M059J (cell line): ENCODE measurements at regions not wholly inside any gene's neighbourhood (a gene's known extent, or its start where the extent isn't known, plus 50 kb on each side); places are given as distances from the start of the nearest gene placed in this dataset.
A peak's percentile ranks its signal among the peaks of the same experiment; 100 is the strongest.

Experiments used
- DNase-seq: peaks from one replicate; pipeline ENCODE4 v3.0.0-alpha.2; 2012; ENCODE audit warnings: low read depth

DNA sequence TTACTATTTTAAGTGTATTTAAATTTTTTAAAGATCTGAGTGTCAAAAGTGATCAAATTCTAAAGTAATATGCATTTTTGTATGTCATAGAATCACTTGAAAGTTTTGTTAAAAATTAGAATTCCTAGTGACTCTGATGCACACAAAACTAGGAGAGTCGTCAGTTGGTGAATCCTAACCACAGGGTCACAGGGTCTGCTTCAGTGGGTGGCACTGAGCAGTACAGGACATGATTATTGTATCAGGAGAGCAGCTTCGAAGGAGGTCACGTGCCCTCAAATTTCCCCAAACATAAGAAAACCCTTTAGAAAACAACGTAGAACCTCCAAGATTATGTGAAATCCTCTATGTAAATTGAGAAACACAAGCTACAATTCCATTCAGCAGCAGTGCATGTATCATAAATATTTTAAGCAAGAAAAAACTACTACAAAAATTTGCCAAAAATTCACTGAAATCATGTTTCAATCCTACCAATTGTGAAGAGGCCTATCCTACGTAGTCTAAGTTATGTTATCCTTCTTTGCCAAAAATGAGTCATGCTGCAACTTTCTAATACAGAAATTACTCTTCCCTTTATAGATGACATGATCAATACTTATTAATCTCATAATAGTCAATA, 323.6 kb downstream of the AASDHPPT start:
- no peak for DNase-seq

DNA sequence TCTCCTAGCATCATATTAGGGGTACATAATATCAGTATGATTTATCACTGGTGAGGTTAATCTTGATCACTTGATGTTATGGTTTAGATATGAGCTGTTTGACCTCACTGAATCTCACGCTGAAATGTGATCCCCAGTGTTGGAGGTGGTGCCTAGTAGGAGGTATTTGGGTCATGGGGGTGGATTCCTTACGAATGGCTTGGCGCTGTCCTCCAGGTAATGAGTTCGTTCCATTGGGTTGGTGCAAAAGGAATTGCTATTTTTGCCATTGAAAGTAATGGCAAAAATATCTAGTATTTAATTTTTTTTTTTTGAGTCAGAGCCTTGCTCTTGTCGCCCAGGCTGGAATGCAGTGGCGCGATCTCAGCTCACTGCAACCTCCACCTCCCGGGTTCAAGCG, 326.3 kb downstream of the AASDHPPT start:
- DNase-seq, result no peak

DNA sequence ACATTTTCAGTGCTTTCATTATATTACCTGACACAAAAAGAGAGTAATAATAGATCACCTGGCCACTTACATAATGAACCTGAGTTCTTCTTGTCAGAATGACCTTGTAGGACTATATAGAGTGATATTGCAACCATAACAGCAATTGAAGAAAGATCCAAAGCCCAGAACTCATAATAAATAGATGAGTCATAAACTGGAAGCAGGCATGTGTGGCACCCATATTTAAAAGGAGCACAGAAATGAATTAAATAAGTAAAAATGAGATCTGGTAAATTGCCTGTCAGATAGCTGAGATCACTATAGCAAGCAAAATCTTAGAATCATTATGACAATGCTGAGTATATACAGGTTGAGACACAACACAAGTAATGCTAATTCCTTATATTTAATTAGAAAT, 331.8 kb downstream of the AASDHPPT start:
- no peak for DNase-seq

DNA sequence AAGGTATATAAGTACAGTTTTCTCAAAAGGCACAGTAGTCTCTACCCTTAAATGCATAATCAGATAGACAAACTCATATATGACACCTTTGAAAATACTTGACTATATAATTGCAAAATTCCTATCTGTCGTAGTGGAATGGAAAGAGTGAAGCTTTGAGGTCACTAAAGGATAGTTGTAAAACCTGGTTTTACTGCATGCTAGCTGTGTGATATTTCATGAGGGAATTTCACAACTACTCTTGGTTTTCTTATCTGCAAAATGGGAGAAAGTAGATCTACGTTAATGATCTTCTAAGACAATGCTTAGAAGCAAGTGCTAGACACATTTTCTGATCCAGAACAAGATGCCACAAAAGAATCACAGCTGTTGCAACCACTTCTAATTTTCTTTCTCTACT, 332.2 kb downstream of the AASDHPPT start:
- DNase-seq, result no peak

DNA sequence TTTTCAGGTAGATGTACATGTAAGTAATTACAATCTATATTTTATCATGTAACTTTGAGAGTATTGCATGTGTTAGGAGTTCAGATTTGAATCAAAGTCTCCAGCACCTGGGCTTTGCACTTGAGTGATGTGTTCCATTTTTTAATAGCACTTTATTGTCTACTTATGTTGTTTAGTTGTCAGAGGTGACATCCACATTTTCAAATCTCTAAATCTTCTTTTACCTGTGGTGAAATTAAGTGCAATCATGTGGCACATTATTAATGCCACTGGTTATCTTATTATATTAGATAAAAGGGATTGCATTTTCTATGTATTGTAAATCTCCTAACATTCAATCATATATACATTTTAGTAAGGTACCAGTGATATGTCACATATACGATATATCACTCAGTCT, 333.4 kb downstream of the AASDHPPT start:
- DNase-seq, result no peak

DNA sequence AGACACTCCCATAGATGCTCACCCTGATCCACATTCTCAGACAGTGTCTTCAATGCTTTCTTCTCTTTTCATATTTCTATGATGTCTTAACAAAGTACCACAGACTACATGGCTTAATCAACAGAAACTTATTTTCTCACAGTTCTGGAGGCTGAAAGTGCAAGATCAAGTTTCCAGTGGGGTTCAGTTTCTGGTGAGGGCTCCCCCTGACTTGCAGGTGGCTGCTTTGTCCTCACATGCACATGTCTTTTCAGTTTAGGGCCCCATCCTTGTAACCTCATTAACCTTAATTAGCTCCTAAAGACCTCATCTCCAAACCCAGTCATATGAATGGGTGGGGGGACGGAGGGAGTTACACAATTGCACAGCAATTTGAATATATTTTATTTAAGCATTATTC, 335.8 kb downstream of the AASDHPPT start:
- DNase-seq, result no peak

DNA sequence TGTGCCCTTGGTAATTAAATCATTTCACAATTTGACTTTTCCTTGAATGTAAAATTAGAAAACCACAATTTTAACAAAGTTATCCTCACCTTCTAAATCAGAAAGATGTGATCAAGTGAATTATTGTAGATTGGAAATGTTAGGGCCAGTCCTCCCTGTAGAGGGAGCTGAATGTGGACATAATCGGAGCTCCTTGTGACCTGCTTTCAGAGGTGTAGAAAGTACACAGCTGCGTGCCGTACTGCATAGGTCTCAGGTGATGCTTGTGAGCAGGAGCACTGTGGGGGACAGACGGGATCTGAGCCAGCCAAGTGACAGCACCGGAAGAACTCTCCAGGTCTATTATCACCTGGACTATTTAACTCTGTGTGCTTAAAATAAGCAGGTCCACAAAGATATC, 338.0 kb downstream of the AASDHPPT start:
- no peak for DNase-seq

DNA sequence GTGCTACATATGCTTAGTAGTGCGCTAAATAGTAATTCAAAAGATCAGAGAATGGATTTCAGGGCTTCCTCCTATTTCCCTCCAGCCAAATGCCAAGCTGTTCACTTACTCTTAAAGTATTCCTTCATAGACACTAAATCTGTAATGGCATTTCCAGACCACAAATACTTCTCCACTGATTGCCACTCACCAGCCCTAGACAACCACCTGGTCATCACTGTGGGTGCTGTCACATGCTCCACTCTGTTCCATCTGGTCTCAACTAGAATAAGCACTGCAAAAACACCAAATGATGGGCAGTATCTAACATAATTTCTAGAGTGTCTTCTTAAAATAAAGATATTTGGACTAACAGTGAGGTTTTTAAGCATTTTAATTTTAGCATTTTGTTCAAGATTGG, 341.3 kb downstream of the AASDHPPT start:
- DNase-seq, result no peak

DNA sequence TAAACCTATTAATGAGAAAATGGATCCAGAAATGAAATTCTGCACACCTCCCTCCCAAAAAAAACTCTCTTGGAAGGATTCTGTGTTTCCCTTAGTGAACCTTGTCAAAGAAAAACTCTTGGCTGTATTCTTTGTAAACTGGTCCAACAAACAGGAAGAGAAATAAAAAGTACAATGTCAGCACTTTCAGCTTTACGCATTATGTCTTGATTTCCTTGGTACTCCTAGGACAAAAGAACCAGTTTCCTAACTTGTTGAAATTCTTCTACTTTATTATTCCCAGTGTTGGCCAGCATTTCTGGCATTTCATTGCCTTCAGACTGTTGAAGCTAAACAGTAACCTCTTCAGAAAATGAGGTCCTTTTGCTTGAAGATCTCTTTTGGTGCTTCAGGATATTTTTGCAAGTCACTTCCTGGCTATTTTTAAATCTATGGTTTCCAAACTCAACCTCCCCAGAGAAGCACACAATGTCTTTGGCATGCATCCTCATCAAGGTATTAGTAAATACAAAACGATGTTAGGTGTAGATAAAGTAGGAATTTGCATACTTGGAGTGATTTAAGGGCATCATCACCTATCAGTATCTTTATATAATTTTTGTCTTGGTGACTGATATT, 342.7 kb downstream of the AASDHPPT start:
- DNase-seq, result no peak

DNA sequence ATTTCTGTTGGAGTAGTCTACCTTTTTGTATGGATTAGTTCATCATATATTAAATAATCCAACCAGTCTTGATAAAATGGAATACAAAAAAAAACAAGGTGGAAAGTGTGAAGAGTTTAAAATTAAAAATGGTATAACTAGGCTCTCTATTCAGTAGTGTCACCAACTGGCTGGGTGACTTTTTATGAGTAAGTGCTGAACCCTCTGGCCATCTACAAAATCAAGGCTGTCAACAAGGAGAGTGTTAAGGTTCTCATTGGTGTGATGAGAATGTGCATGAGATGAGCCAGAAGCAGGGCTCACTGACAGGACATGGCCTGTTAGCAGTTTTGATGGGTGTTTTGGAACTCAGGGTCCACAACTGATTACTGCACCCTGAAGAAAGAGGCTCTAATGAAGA, 343.2 kb downstream of the AASDHPPT start:
- DNase-seq, result no peak

DNA sequence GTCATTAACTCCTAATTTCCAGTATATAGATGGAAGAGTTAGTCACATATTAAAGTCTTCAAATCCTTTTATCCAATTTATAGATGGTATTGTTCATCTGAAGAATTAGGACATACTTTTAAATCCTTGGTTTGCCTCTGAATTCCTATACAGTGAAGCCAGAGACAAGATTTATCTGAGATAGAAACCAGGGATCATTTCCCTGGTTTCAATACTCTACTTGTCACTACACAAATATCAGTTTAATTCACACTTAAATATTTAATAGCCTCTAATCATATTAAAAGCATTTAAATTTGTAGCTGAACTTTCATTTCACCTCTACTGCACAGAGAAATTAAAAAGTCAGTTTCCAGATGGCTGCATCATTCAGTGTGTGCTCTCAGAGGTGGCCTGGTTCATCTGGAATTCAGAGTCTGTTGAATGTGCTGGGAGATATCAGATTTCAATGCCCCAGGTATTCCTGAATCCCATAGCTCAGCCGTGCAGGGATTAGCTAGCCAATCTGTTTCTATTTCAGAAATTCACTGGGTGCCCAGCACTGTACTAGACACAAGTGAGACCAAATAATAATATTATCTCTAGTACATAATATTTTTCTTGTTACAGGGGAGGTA, 344.3 kb downstream of the AASDHPPT start:
- DNase-seq, result peak; percentile 73

DNA sequence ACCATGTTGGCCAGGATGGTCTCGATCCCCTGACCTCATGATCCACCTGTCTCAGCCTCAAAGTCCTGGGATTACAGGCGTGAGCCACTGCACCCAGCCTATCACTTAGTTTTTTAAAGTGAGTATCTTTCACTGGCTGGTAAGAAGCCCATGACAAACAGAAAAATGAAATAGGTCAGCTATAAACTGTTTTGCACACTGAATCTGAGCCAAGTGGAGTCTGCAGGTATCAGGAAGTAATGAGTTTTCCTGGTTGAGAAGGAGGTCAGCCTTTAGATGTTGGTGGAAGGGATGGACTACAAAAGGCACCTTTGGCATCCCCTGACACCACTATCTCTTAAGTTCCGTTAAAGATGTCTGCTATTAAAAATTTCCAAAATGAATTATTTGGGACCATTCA, 345.1 kb downstream of the AASDHPPT start:
- no peak for DNase-seq

DNA sequence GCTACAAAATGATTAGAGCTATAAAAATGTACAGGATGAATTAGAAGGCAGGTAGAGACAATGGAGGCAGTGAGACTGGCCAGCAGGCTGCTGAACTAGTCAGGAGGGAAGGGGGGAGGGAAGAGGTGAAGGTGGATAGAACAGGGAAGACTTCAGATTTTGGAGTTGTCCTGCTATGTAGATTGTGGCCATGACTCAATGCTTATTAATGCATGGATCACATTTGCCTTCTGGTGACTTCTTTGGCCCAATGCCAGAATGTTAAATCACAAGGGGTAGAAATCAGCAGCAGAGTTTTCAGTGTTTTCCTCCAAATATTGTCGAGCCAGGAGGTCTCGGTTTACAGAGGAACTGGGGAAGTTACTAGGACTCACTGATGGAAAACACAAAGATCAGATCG, 346.6 kb downstream of the AASDHPPT start:
- DNase-seq, result peak; percentile 93

DNA sequence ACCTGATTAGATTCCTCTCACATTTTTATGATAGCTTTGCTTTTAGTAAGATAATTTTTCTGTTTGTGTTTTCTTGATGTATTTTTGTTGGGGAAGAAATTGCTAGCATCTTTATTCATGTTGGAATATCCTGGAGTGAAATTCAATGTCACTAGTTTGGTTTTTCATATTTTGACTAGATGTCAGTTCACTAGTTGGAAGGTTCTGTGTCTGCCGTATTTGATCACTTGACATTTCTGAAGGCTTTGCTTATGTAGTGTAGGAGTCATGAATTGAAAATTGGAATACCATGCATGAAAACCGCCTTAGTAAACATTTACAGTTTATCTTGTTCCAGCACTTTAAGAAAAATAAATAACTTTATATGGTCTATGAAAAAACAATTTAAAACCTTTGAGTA, 348.4 kb downstream of the AASDHPPT start:
- DNase-seq, result no peak

DNA sequence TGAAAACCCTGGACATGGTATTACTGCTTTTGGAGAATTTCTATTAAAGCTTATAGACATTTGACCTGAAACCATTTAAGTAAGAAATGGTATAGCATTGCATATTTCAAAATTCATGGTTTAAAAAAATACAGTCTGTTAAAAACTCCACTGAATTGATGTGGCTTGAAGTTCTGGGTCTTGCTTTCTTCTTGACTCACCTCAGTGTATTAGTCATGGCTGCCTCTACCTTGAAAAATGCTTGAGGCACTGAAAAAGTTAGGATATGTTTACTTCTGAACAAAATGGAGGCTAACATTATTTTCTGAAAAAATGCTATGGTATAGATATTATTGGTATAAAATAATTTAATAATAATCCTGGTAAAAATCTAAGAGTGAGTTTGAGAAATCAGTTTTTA, 349.2 kb downstream of the AASDHPPT start:
- peak; percentile 59 for DNase-seq

DNA sequence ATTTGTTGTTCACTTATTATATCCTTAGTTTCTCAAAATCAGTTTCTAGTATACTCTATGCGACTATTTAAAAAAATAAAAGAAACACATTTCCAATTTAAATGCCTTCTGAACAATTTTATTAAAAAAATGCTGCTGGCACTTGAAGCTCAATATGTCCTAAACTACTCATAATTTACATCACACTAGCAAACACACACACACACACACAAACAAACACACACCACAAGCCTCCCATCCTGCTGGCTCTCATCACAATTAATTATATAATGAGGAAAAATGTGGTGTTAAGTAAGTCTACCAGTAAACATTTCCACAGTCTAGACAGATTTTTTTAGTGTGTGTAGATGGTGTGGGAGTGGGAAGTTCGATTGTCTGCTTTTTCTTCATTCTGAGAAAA, 350.3 kb downstream of the AASDHPPT start:
- no peak for DNase-seq

DNA sequence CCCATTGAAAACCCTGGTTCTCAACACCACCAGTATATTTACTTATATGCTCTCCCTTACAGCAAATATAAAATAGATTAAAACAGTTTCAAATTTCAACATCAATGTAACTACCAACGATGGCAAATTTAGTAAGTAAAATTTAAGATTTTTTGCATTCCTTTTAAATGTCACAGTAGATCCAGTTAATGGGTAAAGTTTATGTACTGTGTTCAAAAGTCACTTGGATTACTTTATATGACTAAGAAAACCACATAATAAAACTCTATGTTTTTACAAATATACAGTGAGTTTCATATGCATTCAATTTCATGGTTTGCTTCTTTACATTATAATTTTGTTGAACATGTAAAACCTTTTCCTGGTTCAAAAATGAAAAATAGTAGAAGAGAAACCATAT, 364.6 kb downstream of the AASDHPPT start:
- no peak for DNase-seq

DNA sequence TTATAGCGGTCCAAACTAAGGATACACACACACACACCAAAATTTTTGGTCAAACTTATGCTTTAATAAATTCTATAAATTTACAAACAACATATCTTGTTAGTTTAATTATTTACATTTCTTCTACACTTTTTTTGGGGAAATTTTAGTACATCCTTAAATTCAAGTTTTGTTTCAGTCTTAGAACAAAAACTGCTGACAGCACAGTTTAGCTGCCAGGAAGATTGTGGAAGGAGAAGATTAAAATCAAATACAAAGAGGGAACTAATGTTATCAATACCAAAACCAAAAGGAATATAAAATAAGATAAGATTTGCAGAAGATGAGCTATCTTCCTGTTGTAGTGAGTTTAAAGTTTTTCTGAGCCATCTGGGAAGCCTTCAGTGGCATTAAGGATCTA, 368.8 kb downstream of the AASDHPPT start:
- no peak for DNase-seq

DNA sequence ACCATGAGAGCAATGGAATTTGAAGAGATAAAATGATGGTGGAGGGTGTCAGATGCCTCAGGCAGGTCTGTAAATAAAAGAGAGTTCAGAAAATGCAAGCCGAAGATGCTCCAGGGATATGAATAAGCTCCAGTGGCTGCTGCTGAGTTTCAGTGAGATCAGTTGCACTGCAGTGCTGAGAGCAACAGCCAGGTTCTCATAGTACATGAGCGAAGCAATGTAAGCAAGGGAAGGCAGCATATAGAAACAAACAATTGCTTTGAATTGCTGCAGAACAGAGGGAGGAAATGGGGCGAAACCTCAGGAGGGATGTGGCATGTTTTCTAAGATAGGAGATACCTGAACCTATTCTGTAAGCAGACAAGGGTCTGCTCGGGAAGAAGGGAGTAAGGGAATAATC, 369.5 kb downstream of the AASDHPPT start:
- no peak for DNase-seq

DNA sequence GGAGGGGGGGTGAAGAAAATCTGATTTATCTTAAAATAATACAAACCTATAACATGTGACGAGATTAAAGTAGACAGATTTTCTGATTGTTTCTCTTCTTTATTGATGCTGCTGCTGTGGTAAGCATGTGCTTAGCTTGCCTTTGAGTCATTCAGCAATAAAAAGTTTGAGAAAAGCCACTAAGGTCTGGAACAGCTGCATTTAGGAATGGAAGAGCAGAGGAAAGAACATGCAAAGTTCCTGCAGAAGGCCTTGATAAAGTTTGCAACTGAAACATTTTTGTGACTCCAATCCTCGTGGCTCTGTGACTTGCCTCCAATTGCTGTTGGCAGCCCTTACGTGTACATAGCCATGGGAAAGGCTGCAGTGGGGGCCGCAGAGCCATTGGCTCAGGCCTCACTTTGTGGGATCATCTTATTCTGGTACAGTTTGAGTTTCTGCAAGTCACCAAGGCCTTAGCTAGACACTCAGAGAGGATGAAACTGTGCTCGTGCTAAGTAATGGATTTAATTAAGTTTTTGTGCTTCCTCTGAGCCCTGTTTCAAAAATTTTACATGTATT, 370.2 kb downstream of the AASDHPPT start:
- DNase-seq, result no peak

DNA sequence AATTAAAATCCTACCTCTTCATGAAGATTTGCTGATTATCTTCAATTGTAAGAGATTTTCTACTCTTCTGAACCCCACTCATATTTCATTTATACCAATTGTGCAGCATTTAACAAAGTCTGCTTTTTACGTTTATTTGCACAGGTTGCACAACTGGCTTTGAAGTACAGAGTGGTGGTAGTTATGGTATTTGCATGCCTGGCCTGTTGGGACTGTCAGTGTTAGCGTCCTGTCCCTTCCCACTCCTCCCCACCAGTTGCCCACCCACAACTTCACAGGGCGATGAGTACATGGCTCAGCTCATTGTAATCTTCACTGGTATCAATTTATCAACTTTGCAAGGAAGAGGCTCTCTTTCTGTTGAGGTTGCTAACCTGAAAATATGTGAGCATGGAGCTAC, 372.3 kb downstream of the AASDHPPT start:
- DNase-seq, result no peak

DNA sequence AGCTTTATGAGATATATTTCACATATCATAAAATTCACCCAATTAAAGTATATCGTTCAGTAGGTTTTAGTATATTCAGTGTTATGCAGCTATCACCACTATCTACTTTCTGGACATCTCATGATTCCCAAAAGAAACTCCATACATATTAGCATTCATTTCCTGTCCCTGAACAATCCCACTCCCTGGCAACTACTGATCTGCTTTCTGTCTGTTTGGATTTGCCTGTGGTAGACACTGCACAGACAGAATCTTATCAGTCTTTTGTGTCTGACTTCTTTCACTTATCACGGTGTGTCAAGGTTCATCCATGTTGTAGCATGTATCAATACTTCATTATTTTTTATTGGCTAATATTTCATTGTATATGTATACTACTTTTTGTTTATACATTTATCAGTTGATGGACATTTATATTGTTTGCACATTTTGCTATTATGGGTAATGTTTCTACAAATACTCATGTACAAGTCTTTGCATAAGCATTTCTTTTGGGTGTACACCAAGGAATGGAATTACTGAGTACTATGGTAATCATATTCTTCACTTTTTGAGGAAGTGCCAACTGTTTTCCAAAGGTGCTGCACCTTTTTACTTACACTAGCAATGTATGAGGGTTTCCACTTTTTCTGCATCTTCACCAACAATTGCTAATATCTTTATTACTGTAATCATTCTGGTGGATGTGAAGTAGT, 373.9 kb downstream of the AASDHPPT start:
- DNase-seq, result no peak

DNA sequence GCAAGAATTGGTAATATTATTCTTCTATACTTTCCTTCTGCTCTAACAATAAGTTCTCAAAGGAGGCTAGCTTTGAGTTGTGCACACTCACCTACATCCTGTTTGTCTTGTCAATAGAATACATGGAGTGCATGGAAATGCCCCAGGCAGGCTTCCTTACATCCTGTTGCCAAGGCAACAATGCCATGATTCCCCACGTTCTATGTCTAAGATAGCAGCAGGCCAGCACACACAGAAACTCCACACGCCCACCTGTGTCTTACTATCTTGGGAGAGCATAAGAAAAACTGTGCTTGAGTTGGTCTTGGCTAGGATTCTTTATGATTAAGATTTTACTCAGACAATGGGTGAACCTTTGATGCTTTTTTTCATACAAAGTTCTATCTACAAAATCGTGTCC, 379.2 kb downstream of the AASDHPPT start:
- peak; percentile 42 for DNase-seq
